IPS-18c (cell line): ENCODE measurements at regions not wholly inside any gene's neighbourhood (a gene's known extent, or its start where the extent isn't known, plus 50 kb on each side); places are given as distances from the start of the nearest gene placed in this dataset.

Source experiments
- H3K4me3 ChIP-seq: 2 replicates; pipeline ENCODE4 v1.7.0; 2013; ENCODE audit warnings: low read depth, mild to moderate bottlenecking, low read length, moderate library complexity; ENCODE audit not compliant: insufficient read depth
- H3K9me3 ChIP-seq: one replicate; pipeline ENCODE4 v1.6.1; 2013; ENCODE audit warnings: mild to moderate bottlenecking, low read length, moderate library complexity; ENCODE audit not compliant: control insufficient read depth, insufficient read depth

- Histone ChIP-seq H3K4me3 (no peak overlapping the region), H3K9me3 (no peaks in the 10 kb centered on the region)
These were observed 123.9 kb upstream of the FOXN3 start for GRCh38 chr14:89540830-89541470.

- H3K9me3 ChIP-seq: no peaks in the 10 kb centered on the region
- no peak overlapping the region for H3K4me3 ChIP-seq
These were observed 123.2 kb upstream of the FOXN3 start for GRCh38 chr14:89540009-89540829.

GRCh38 chr14:89537911-89538310 is 120.9 kb upstream of the FOXN3 start:
- no peaks in the 10 kb centered on the region for H3K9me3 ChIP-seq
- no peak overlapping the region for H3K4me3 ChIP-seq

GRCh38 chr14:89534902-89535685 is 118.1 kb upstream of the FOXN3 start:
- Histone ChIP-seq H3K4me3 (no peak overlapping the region), H3K9me3 (no peaks in the 10 kb centered on the region)

GRCh38 chr14:89533766-89534165 is 116.7 kb upstream of the FOXN3 start:
- H3K9me3 ChIP-seq: no peaks in the 10 kb centered on the region
- no peak overlapping the region for H3K4me3 ChIP-seq

GRCh38 chr14:89533136-89533535 is 116.1 kb upstream of the FOXN3 start:
- peaks cover 2% of the 10 kb centered on the region for H3K9me3 ChIP-seq
- no peak overlapping the region for H3K4me3 ChIP-seq

GRCh38 chr14:89531661-89532335 is 114.8 kb upstream of the FOXN3 start:
- Histone ChIP-seq H3K4me3 (no peak overlapping the region), H3K9me3 (peaks cover 4% of the 10 kb centered on the region)

GRCh38 chr14:89524990-89525667 is 108.1 kb upstream of the FOXN3 start:
- H3K4me3 ChIP-seq: no peak overlapping the region
- peaks cover 4% of the 10 kb centered on the region for H3K9me3 ChIP-seq

GRCh38 chr14:89524412-89524811 is 107.4 kb upstream of the FOXN3 start:
- Histone ChIP-seq H3K9me3 (peaks cover 4% of the 10 kb centered on the region), H3K4me3 (no peak overlapping the region)

GRCh38 chr14:89521988-89522387 is 105.0 kb upstream of the FOXN3 start:
- no peaks in the 10 kb centered on the region for H3K9me3 ChIP-seq
- no peak overlapping the region for H3K4me3 ChIP-seq

- no peaks in the 10 kb centered on the region for H3K9me3 ChIP-seq
These were observed 102.0 kb upstream of the FOXN3 start for GRCh38 chr14:89519040-89519439.

GRCh38 chr14:89516173-89516572 is 99.1 kb upstream of the FOXN3 start:
- H3K9me3 ChIP-seq: no peaks in the 10 kb centered on the region

More at GRCh38 chr14:89519040-89519439, 102.0 kb upstream of the FOXN3 start:
- H3K4me3 ChIP-seq: no peak overlapping the region

GRCh38 chr14:89514601-89515000 is 97.6 kb upstream of the FOXN3 start:
- Histone ChIP-seq H3K9me3 (no peaks in the 10 kb centered on the region), H3K4me3 (no peak overlapping the region)

More at GRCh38 chr14:89516173-89516572, 99.1 kb upstream of the FOXN3 start:
- H3K4me3 ChIP-seq: no peak overlapping the region

- H3K4me3 ChIP-seq: no peak overlapping the region
- H3K9me3 ChIP-seq: no peaks in the 10 kb centered on the region
These were observed 92.9 kb upstream of the FOXN3 start for GRCh38 chr14:89509891-89510290.

- no peak overlapping the region for H3K4me3 ChIP-seq
These were observed 91.8 kb upstream of the FOXN3 start for GRCh38 chr14:89508863-89509262.

GRCh38 chr14:89507926-89508460 is 91.0 kb upstream of the FOXN3 start:
- Histone ChIP-seq H3K9me3 (no peaks in the 10 kb centered on the region), H3K4me3 (no peak overlapping the region)

More at GRCh38 chr14:89508863-89509262, 91.8 kb upstream of the FOXN3 start:
- no peaks in the 10 kb centered on the region for H3K9me3 ChIP-seq
